ENCODE measurements at regions not wholly inside any gene's neighbourhood (a gene's known extent, or its start where the extent isn't known, plus 50 kb on each side); places are given as distances from the start of the nearest gene placed in this dataset.
"Not testable (repeated sequence)": the region's sequence is repeated elsewhere in the genome, so short reads cannot be mapped to it uniquely, and the experiment has no call there.

- no peak overlapping the region for H3K4me3 ChIP-seq (ENCODE audit: low read length)
- TF ChIP-seq ZNF274 (IDR thresholded peaks at IDR 0.05; ENCODE audit: low read depth, low read length): no peak
Observed at GRCh38 chr6:15014958-15015357, 230.9 kb upstream of the JARID2 start.

DNA sequence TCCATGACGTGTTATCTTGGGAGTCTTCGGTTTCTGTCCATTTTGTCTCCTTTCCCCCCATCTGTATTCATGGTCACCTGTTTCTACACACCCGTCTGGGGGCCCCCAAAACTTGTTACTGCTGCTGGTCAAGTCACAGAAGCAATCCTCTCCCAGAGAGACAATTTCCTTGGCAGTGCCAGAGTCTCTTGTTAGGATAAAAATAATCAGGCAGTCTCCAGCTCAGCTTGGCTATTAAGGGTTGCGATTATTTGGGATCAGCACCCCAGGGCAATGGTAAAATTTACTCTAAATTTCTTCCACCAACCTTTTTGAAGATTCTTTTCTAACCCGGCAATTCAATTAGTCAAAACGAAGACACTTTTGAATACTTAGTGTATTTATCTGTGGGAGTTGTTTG is 229.1 kb upstream of the JARID2 start:
- no peak for TF ChIP-seq ZNF274 (IDR thresholded peaks at IDR 0.05; ENCODE audit: low read depth, low read length)
- H3K4me3 ChIP-seq (ENCODE audit: low read length): no peak overlapping the region

- no peak for TF ChIP-seq ZNF274 (IDR thresholded peaks at IDR 0.05; ENCODE audit: low read depth, low read length)
- no peak overlapping the region for H3K4me3 ChIP-seq (ENCODE audit: low read length)
Observed at GRCh38 chr6:15017261-15017660, 228.6 kb upstream of the JARID2 start.

DNA sequence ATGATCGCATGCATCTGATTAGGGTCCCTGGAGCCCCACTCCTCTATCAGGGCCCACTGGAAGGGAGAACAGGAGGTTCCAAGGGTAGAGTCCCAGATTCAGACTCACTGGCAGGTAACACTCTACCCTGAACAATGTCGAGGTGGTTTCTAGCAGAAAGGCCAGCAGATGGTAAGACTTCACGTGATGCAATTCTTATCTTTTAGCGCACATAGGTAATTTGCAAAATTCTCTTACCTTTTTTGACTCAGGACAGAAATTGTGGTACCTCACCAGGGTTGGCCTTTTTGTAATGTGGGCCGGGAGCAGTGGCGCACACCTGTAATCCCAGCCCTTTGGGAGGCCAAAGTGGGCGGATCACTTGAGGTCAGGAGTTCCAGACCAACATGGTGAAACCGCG is 228.1 kb upstream of the JARID2 start:
- TF ChIP-seq ZNF274 (IDR thresholded peaks at IDR 0.05; ENCODE audit: low read depth, low read length): no peak
- no peak overlapping the region for H3K4me3 ChIP-seq (ENCODE audit: low read length)

DNA sequence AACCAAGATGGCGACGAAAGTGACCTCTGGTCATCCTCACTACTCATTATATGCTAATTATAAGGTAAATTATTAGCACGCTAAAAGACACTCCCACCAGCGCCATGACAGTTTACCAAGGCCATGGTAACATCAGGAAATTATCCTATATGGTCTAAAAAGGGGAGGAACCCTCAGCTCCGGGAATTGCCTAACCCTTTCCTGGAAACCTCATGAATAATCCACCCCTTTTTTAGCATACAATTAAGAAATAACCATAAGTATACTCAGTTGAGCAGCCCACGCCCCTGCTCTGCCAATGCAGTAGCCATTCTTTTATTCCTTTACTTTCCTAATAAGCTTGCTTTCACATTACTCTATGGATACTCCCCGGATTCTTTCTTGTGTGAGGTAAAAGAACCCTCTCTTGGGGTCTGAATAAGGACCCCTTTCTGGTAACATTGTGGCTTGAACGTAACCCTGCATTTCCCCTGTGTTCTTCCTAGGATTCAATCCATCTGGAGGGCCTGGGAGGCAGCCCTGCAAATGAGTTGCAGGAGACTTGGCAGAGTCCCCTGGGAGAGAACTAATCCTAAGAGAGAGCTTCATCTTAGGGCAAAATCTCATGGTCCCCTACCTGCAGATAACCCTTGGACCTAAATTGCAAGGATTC is 225.6 kb upstream of the JARID2 start:
- TF ChIP-seq ZNF274 (IDR thresholded peaks at IDR 0.05; ENCODE audit: low read depth, low read length): no peak
- H3K4me3 ChIP-seq (ENCODE audit: low read length): no peak overlapping the region

- no peak for TF ChIP-seq ZNF274 (IDR thresholded peaks at IDR 0.05; ENCODE audit: low read depth, low read length)
- no peak overlapping the region for H3K4me3 ChIP-seq (ENCODE audit: low read length)
Observed at GRCh38 chr6:15021074-15021473, 224.8 kb upstream of the JARID2 start.

GRCh38 chr6:15023018-15023417 is 222.9 kb upstream of the JARID2 start:
- not testable (repeated sequence) for H3K4me3 ChIP-seq (ENCODE audit: low read length)

DNA sequence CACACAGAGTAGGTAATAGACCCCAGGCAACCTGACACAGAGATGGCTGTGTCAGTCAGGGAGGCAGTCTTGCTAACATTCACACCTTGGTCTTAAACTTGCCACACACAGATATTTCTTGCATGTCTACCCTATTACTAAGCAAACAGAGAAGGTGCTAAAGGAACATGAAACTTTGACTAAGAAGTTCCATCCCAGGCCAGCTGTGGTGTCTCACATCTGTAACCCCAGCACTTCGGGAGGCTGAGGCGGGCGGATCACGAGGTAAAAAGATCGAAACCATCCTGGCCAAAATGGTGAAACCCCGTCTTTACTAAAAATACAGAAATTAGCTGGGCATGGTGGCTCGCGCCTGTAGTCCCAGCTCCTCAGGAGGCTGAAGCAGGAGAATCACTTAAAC is 222.4 kb upstream of the JARID2 start:
- H3K4me3 ChIP-seq (ENCODE audit: low read length): no peak overlapping the region
- no peak for TF ChIP-seq ZNF274 (IDR thresholded peaks at IDR 0.05; ENCODE audit: low read depth, low read length)

DNA sequence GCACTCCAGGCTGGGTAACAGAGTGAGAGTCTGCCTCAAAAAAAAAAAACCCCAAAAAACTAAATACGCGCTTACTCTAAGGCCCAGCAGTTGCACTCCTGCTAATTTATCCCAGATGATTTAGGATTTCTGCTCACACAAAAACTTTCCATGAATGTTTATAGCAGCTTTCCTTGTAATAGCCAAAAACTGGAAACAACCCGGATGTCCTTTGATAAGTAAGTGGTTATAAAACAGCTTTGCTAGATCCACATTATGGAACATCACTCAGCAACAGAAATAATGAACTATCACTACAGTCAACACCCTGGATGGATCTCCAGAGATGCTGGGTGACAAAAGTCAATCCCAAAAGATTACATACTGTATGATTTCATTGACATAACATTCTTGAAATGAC is 220.4 kb upstream of the JARID2 start:
- no peak for TF ChIP-seq ZNF274 (IDR thresholded peaks at IDR 0.05; ENCODE audit: low read depth, low read length)

DNA sequence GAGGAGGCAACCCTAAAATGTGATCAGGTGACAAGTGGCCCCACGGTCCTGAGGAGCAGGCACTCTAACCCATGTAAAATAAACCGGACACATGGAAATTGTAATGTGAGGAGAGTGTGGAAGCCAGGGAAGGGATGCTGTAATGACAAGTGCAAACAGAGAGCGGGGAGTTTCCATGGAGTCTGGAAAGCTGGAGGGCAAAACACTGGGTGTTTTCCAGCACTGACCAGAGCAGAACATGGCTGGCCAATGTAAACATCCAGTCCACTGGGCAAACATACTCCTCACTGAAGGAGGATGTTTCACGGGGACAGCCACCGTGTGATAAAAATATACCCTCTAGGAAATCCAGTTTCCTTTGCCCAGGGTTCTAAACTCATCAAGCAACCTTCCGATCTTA is 219.0 kb upstream of the JARID2 start:
- TF ChIP-seq ZNF274 (IDR thresholded peaks at IDR 0.05; ENCODE audit: low read depth, low read length): no peak
- no peak overlapping the region for H3K4me3 ChIP-seq (ENCODE audit: low read length)

More for the DNA sequence above, 220.4 kb upstream of the JARID2 start:
- no peak overlapping the region for H3K4me3 ChIP-seq (ENCODE audit: low read length)

GRCh38 chr6:15027472-15027871 is 218.4 kb upstream of the JARID2 start:
- no peak overlapping the region for H3K4me3 ChIP-seq (ENCODE audit: low read length)
- no peak for TF ChIP-seq ZNF274 (IDR thresholded peaks at IDR 0.05; ENCODE audit: low read depth, low read length)

DNA sequence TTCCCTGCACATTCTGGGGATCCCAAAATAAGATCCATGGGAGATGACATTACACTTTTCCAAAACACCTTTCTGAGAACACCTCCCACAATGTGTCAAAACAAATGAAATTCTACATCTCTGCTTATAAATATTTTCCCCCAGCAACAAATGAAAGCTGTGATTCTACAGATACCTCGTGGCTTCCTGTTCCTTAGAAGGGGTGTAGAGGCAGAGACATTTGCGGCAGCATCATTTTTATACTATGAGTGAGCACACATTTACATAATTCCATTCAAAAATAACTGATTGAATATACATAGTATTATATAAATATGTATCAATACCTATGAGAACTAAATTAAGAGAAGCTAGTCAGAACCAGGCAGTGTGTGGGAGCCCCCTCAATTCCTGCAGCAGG is 213.9 kb upstream of the JARID2 start:
- TF ChIP-seq ZNF274 (IDR thresholded peaks at IDR 0.05; ENCODE audit: low read depth, low read length): no peak
- no peak overlapping the region for H3K4me3 ChIP-seq (ENCODE audit: low read length)

DNA sequence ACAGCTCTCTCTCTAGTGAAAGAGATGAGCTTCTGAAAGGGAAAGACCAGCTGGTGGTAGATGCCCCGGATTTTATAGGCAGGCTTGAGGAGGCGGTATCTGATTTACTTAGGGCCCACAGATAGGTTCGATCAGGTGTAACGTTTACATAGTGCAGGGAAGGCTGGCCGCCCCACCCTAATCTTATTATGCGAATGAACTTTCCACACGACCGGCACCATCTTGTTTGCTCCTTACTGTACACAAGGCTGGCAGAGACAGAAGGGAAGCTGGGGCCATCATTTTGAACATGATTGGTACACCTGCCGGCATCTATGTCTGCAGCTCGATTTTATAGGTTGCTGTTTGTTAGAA is 212.0 kb upstream of the JARID2 start:
- TF ChIP-seq ZNF274 (IDR thresholded peaks at IDR 0.05; ENCODE audit: low read depth, low read length): no peak
- H3K4me3 ChIP-seq (ENCODE audit: low read length): no peak overlapping the region

DNA sequence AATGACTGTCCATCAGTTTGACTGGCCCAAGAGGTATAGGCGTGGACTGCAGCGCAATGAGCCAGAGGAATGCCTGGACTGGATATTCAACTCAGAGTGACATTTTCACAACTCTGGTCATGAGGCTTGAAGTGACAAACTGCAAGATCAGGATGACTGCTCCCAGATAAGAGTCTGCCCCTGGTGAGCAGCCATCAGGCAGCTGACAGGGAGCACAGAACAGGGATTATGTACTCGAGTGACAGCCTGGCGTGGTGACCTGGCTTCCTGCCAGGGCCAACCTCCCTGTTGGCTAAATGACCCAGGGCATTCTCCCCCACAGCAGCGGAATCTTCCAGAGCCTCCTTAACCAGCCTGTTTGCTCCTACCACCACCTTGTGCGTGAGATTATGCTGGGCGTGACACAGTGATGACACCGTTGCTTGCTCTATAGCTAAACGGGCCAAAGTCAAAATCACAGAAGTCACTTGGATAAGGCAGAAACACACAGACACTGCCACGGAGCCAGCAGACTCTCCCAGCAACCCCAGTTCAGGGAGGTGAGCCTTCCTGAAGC is 209.1 kb upstream of the JARID2 start:
- H3K4me3 ChIP-seq (ENCODE audit: low read length): no peak overlapping the region
- TF ChIP-seq ZNF274 (IDR thresholded peaks at IDR 0.05; ENCODE audit: low read depth, low read length): no peak

GRCh38 chr6:15037253-15037652 is 208.6 kb upstream of the JARID2 start:
- no peak overlapping the region for H3K4me3 ChIP-seq (ENCODE audit: low read length)
- no peak for TF ChIP-seq ZNF274 (IDR thresholded peaks at IDR 0.05; ENCODE audit: low read depth, low read length)

Data from GM08714 (cell line).